Breast epithelium (tissue), 3 donors: ENCODE measurements at regions not wholly inside any gene's neighbourhood (a gene's known extent, or its start where the extent isn't known, plus 50 kb on each side); places are given as distances from the start of the nearest gene placed in this dataset.

ENCODE experiments used
- POLR2A ChIP-seq: fragments of 450-650 bp; IDR thresholded peaks from one replicate; pipeline ENCODE4 v1.6.1; 2016; ENCODE audit warnings: antibody characterized with exemption, mild to moderate bottlenecking, moderate library complexity
- TF ChIP-seq, protein P1 (sequence below), 3 donors: fragments of 450-650 bp; IDR thresholded peaks; one replicate each; pipeline ENCODE4 v1.5.1; 2016 to 2017; ENCODE audit warnings: antibody characterized with exemption in 3 of 3, mild to moderate bottlenecking in 3 of 3, moderate library complexity in 3 of 3

DNA sequence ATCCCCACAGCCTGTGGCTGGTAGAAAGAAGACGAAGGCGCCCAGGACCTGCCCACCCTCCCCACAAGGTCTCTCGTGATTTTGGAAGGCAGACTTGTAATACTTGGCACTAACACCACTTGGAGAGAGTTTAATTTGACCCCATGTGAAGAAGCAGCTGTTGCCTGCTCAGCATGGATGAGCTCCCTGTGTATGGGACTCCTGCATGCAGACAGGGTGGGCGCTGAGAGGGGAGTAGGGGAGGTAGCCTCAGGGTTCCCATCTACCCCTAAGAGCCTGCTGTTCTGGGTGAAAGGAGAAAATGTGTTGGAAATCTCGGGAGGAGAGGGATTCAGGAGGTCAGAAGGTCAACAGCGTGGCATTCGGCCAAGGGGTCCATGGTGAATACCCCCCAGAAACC is 625.9 kb downstream of the TBC1D22A start:
- no peak for TF ChIP-seq POLR2A
- TF ChIP-seq, protein P1, sequence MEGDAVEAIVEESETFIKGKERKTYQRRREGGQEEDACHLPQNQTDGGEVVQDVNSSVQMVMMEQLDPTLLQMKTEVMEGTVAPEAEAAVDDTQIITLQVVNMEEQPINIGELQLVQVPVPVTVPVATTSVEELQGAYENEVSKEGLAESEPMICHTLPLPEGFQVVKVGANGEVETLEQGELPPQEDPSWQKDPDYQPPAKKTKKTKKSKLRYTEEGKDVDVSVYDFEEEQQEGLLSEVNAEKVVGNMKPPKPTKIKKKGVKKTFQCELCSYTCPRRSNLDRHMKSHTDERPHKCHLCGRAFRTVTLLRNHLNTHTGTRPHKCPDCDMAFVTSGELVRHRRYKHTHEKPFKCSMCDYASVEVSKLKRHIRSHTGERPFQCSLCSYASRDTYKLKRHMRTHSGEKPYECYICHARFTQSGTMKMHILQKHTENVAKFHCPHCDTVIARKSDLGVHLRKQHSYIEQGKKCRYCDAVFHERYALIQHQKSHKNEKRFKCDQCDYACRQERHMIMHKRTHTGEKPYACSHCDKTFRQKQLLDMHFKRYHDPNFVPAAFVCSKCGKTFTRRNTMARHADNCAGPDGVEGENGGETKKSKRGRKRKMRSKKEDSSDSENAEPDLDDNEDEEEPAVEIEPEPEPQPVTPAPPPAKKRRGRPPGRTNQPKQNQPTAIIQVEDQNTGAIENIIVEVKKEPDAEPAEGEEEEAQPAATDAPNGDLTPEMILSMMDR (IDR thresholded peaks at IDR 0.05), result no peak
